Endothelial cell of umbilical vein (primary cell): ENCODE measurements at regions not wholly inside any gene's neighbourhood (a gene's known extent, or its start where the extent isn't known, plus 50 kb on each side); places are given as distances from the start of the nearest gene placed in this dataset.

ENCODE experiments used
- BruUV-seq: library from RNA; stranded (reverse); fragments of 400-500 nt; replicated peaks from 2 replicates; lab custom pipeline; 2021; lab: Mats Ljungman, UMichigan
- CTCF ChIA-PET: fragments of 300-600, 350-600 bp; sonication (Branson Sonifier 250); formaldehyde crosslinking; loops from one replicate; lab custom pipeline; 2021; ENCODE audit warnings: antibody characterized with exemption, inconsistent platforms; lab: Charles Lee
- POLR2A ChIA-PET: fragments of 300-600, 350-600 bp; sonication (Branson Sonifier 250); formaldehyde crosslinking; loops from one replicate; lab custom pipeline; 2021; ENCODE audit warnings: antibody characterized with exemption, inconsistent platforms; lab: Charles Lee
- DNase-seq: peaks from one replicate; pipeline ENCODE4 v3.0.0-alpha.2; 2011; ENCODE audit warnings: low read depth, low spot score
- FAIRE-seq: peaks from 2 replicates; lab custom pipeline; 2011; peaks lifted over from hg19 to GRCh38; lab: Jason Lieb, UNC
- H2AFZ ChIP-seq: 2 replicates; pipeline ENCODE4 v1.6.0; 2012; ENCODE audit warnings: low read depth, low read length, control low read depth, inconsistent platforms
- H3K27ac ChIP-seq: 2 replicates; pipeline ENCODE4 v1.5.1; 2011; ENCODE audit warnings: low read depth, mild to moderate bottlenecking, control low read depth, low read length, moderate library complexity; ENCODE audit not compliant: insufficient read depth
- H3K27me3 ChIP-seq, 2 experiments: 2 replicates each; pipeline versions ENCODE4 v1.6.0 to v1.6.1; 2011; ENCODE audit warnings: low read length in 2 of 2, mixed read lengths in 1 of 2; ENCODE audit not compliant: control insufficient read depth in 2 of 2, insufficient read depth in 2 of 2
- H3K36me3 ChIP-seq, 2 experiments: 2 replicates in 1 of 2; 3 replicates in 1 of 2; pipeline ENCODE4 v1.5.1; 2011; ENCODE audit warnings: low read length in 2 of 2, mild to moderate bottlenecking in 1 of 2, moderate library complexity in 1 of 2; ENCODE audit not compliant: control insufficient read depth in 2 of 2, insufficient read depth in 2 of 2; ENCODE audit errors: extremely low read depth in 1 of 2
- H3K4me1 ChIP-seq: 3 replicates; pipeline ENCODE4 v1.5.1; 2011; ENCODE audit warnings: mild to moderate bottlenecking, low read length; ENCODE audit not compliant: control insufficient read depth, insufficient read depth; ENCODE audit errors: extremely low read depth
- H3K4me2 ChIP-seq: 2 replicates; pipeline ENCODE4 v1.6.1; 2011; ENCODE audit warnings: low read length, control low read depth, mixed read lengths; ENCODE audit not compliant: insufficient read depth
- H3K4me3 ChIP-seq, 3 experiments: fragments of 200-600 bp in 1 of 3; sonication (generic), shearing (Covaris generic) in 1 of 3; replicated peaks in 1 of 3; 2 replicates each; pipeline ENCODE4 v1.5.1; 2011 to 2016; ENCODE audit warnings: control low read depth in 3 of 3, low read length in 3 of 3, mild to moderate bottlenecking in 2 of 3, inconsistent platforms in 1 of 3, low read depth in 1 of 3, moderate library complexity in 1 of 3; ENCODE audit not compliant: insufficient read depth in 1 of 3
- H3K79me2 ChIP-seq: 2 replicates; pipeline ENCODE4 v1.6.0; 2012; ENCODE audit warnings: low read length, inconsistent platforms; ENCODE audit not compliant: control insufficient read depth, insufficient read depth
- H3K9ac ChIP-seq: replicated peaks from 2 replicates; pipeline ENCODE3; 2011; ENCODE audit warnings: low read length, control low read depth; ENCODE audit not compliant: insufficient read depth; ENCODE audit errors: extremely low read depth
- H3K9me1 ChIP-seq: replicated peaks from 3 replicates; pipeline ENCODE4 v1.6.0; 2011; ENCODE audit warnings: mild to moderate bottlenecking, low read length; ENCODE audit not compliant: control insufficient read depth, insufficient read depth; ENCODE audit errors: extremely low read depth
- H3K9me3 ChIP-seq: replicated peaks from 2 replicates; pipeline ENCODE4 v1.5.1; 2012; ENCODE audit warnings: low read length, inconsistent platforms; ENCODE audit not compliant: control insufficient read depth, insufficient read depth
- H4K20me1 ChIP-seq: replicated peaks from 2 replicates; pipeline ENCODE3; 2011; ENCODE audit warnings: mild to moderate bottlenecking, low read length; ENCODE audit not compliant: control insufficient read depth, insufficient read depth; ENCODE audit errors: extremely low read depth
- CTCF ChIP-seq, 2 donors: IDR thresholded peaks; 1 replicate in 1 of 2; 2 replicates in 1 of 2; pipeline ENCODE4 v1.5.1; 2011; ENCODE audit warnings: low read length in 2 of 2, mild to moderate bottlenecking in 2 of 2, moderate library complexity in 2 of 2, control low read depth in 1 of 2, inconsistent platforms in 1 of 2, low read depth in 1 of 2; ENCODE audit not compliant: insufficient read depth in 1 of 2; ENCODE audit errors: extremely low read depth in 1 of 2
- EZH2 ChIP-seq: IDR thresholded peaks from 2 replicates; pipeline ENCODE4 v1.6.1; 2012; ENCODE audit warnings: borderline replicate concordance, low read depth, mild to moderate bottlenecking, moderate library complexity, low read length, inconsistent platforms; ENCODE audit not compliant: severe bottlenecking
- FOS ChIP-seq: IDR thresholded peaks from 2 replicates; pipeline ENCODE4 v1.6.1; 2011; ENCODE audit warnings: mild to moderate bottlenecking, low read length, moderate library complexity, borderline replicate concordance; ENCODE audit not compliant: insufficient read depth
- GATA2 ChIP-seq: IDR thresholded peaks from 2 replicates; pipeline ENCODE4 v1.7.0; 2011; ENCODE audit warnings: low read depth, mild to moderate bottlenecking, moderate library complexity, mixed read lengths, low read length; ENCODE audit not compliant: insufficient read length, insufficient read depth
- JUN ChIP-seq: IDR thresholded peaks from 2 replicates; pipeline ENCODE4 v1.6.1; 2011; ENCODE audit warnings: borderline replicate concordance, low read depth; ENCODE audit not compliant: insufficient read length, insufficient read depth
- MYC ChIP-seq: IDR thresholded peaks from one replicate; pipeline ENCODE4 v1.6.1; 2011; ENCODE audit warnings: mild to moderate bottlenecking, low read depth, low read length
- POLR2A ChIP-seq: IDR thresholded peaks from 2 replicates; pipeline ENCODE4 v1.6.1; 2012; ENCODE audit warnings: low read depth, mild to moderate bottlenecking, control low read depth, low read length
- POLR2AphosphoS5 ChIP-seq: IDR thresholded peaks from 2 replicates; pipeline ENCODE4 v1.6.1; 2012; ENCODE audit warnings: low read depth, mild to moderate bottlenecking, control low read depth, low read length, moderate library complexity; ENCODE audit not compliant: insufficient read depth
- dilution Hi-C: fragments of 300-500 bp; cut with MboI; formaldehyde crosslinking; loops from one replicate; pipeline ENCODE4 v1.15.0; 2019; ENCODE audit warnings: low sequenced_read_pairs; ENCODE audit not compliant: extremely low pct_ligation_motif_present
- intact Hi-C: fragments of 100-400 bp; cut with micrococcal nuclease; formaldehyde crosslinking; loops from one replicate; pipeline ENCODE4 v1.10.0; 2022
- TF ChIP-seq, protein P1 (sequence below): IDR thresholded peaks from 2 replicates; pipeline ENCODE4 v1.6.1; 2011; ENCODE audit not compliant: insufficient read depth, insufficient read length

GRCh38 chr2:145110668-145111356, 590.9 kb upstream of the ZEB2 start:
- BruUV-seq = no TSS peak
- Histone ChIP-seq H4K20me1 (no peaks in the 10 kb centered on the region), H3K9me1 (no peaks in the 10 kb centered on the region), H3K9me3 (no peaks in the 10 kb centered on the region), H3K27me3 (no peaks in the 10 kb centered on the region), H3K27ac (peak overlapping the region; percentile 47), H3K4me1 (peaks cover 10% of the 10 kb centered on the region), H2AFZ (peak overlapping the region; percentile 22), H3K4me2 (peak overlapping the region; percentile 58), H3K79me2 (no peaks in the 10 kb centered on the region), H3K36me3 (no peaks in the 10 kb centered on the region), H3K4me3 (no peak overlapping the region), H3K9ac (no peak overlapping the region)
- TF ChIP-seq JUN (peak; percentile 46), POLR2A (no peak), MYC (no peak), GATA2 (peak; percentile 73), EZH2 (no peak), FOS (peak; percentile 42)
- ChIA-PET POLR2A (no interaction called here), CTCF (interaction anchor here (1.8 kb wide), 1 partner anchor 9 kb away, joined by 4 read pairs; no protein-coding TSS in a partner anchor)
- DNase-seq (peak; percentile 68), FAIRE-seq (no peak)
- intact Hi-C loops (loop anchor here (5.0 to 10.0 kb wide), 2 partner anchors 99 to 644 kb away; no protein-coding TSS in a partner anchor), dilution Hi-C loops (no loop called here)

DNA sequence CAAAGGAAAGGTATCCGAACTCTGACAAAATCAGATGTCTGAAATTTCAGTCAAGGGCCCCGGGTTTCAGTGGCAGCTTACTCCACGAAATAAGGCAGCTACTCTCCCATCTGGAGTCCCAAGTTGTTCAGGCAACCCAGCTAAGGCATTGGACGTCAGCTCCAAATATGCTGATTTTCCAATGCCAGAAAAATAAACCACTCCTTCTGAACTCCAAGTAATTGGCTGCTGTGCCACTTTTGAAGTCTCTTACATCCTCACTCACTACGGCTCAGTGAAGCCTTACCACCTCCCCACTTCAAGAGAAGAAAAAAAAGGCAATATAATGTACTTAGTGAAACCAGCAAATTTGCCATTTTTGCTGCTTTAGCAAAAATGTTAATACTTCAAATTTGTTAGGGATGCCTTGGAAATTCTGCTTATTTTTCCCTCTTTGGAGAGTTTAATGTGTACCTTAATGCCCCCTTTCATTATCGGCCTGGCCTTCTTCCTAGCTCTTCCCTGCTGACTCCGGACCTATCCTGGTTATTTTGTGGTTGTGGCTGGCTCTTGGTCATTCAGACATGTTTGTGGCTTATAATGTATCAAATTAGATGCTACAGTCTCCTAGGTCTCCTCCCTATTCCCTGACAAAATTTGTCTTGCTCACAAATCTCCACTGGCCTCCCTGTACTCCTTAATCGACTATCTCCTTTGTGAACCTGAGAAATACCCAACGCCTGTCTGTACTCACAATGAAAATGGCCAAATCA, 589.2 kb upstream of the ZEB2 start:
- no peak overlapping the region for H3K4me2 ChIP-seq
- TF ChIP-seq, protein P1, sequence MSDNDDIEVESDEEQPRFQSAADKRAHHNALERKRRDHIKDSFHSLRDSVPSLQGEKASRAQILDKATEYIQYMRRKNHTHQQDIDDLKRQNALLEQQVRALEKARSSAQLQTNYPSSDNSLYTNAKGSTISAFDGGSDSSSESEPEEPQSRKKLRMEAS = no peak
- TF ChIP-seq CTCF (IDR thresholded peaks at IDR 0.05; ENCODE audit: extremely low read depth in 1 of 2, insufficient read depth in 1 of 2, low read depth in 1 of 2, low read length in 2 of 2) (no peak), EZH2 (no peak), POLR2A (no peak), FOS (no peak), MYC (no peak), GATA2 (no peak), JUN (no peak), POLR2AphosphoS5 (no peak)

More for the DNA sequence above, 589.2 kb upstream of the ZEB2 start:
- no TSS peak for BruUV-seq
- dilution Hi-C loops = no loop called here
- Histone ChIP-seq H4K20me1 (no peaks in the 10 kb centered on the region), H3K27me3 (no peaks in the 10 kb centered on the region), H3K27ac (no peak overlapping the region), H3K9ac (no peak overlapping the region), H2AFZ (no peak overlapping the region), H3K9me1 (no peaks in the 10 kb centered on the region), H3K79me2 (no peaks in the 10 kb centered on the region), H3K4me1 (peaks cover 10% of the 10 kb centered on the region), H3K4me3 (no peak overlapping the region), H3K9me3 (no peaks in the 10 kb centered on the region), H3K36me3 (no peaks in the 10 kb centered on the region)
- intact Hi-C loops = no loop called here
- FAIRE-seq (no peak), DNase-seq (no peak)
- CTCF ChIA-PET = no interaction called here
- POLR2A ChIA-PET = no interaction called here
